Astrocyte (in vitro differentiated cells and primary cell): ENCODE measurements at regions not wholly inside any gene's neighbourhood (a gene's known extent, or its start where the extent isn't known, plus 50 kb on each side); places are given as distances from the start of the nearest gene placed in this dataset.
"Not testable (repeated sequence)": the region's sequence is repeated elsewhere in the genome, so short reads cannot be mapped to it uniquely, and the experiment has no call there.

Source experiments
- DNase-seq: peaks from one replicate; pipeline ENCODE4 v3.0.0-alpha.2; 2010; ENCODE audit warnings: low read depth
- FAIRE-seq: peaks from 2 replicates; lab custom pipeline; 2011; peaks lifted over from hg19 to GRCh38; lab: Jason Lieb, UNC
- H2AFZ ChIP-seq: 2 replicates; pipeline ENCODE4 v1.6.0; 2012; ENCODE audit warnings: low read depth, low read length, inconsistent platforms
- H3K27ac ChIP-seq: 2 replicates; pipeline ENCODE4 v1.5.1; 2011; ENCODE audit warnings: low read depth, low read length, inconsistent platforms
- H3K27me3 ChIP-seq: 2 replicates; pipeline ENCODE4 v1.6.0; 2011; ENCODE audit warnings: low read length, inconsistent platforms; ENCODE audit not compliant: insufficient read depth
- H3K36me3 ChIP-seq: 2 replicates; pipeline ENCODE4 v1.5.1; 2011; ENCODE audit warnings: low read length, inconsistent platforms; ENCODE audit not compliant: insufficient read depth
- H3K4me1 ChIP-seq: 2 replicates; pipeline ENCODE4 v1.5.1; 2011; ENCODE audit warnings: low read length, inconsistent platforms; ENCODE audit not compliant: insufficient read depth
- H3K4me2 ChIP-seq: 2 replicates; pipeline ENCODE4 v1.6.0; 2012; ENCODE audit warnings: low read length, inconsistent platforms
- H3K4me3 ChIP-seq: 2 replicates; pipeline ENCODE4 v1.5.1; 2011; ENCODE audit warnings: low read depth, mild to moderate bottlenecking, low read length, inconsistent platforms; ENCODE audit not compliant: insufficient read depth
- H3K79me2 ChIP-seq: 2 replicates; pipeline ENCODE4 v1.6.0; 2012; ENCODE audit warnings: mild to moderate bottlenecking, low read length, inconsistent platforms; ENCODE audit not compliant: insufficient read depth
- H3K9ac ChIP-seq: 2 replicates; pipeline ENCODE4 v1.6.0; 2012; ENCODE audit warnings: mild to moderate bottlenecking, low read length, inconsistent platforms
- H3K9me3 ChIP-seq: 2 replicates; pipeline ENCODE4 v1.5.1; 2012; ENCODE audit warnings: low read depth, mild to moderate bottlenecking, low read length, inconsistent platforms; ENCODE audit not compliant: insufficient read depth
- H4K20me1 ChIP-seq: 2 replicates; pipeline ENCODE4 v1.6.0; 2012; ENCODE audit warnings: low read length, inconsistent platforms; ENCODE audit not compliant: insufficient read depth
- H3K27ac Mint-ChIP-seq: one replicate; pipeline ENCODE4 v1.8.0; 2021; ENCODE audit warnings: mild to moderate bottlenecking, mixed read lengths; ENCODE audit not compliant: unreplicated experiment
- H3K27me3 Mint-ChIP-seq: one replicate; pipeline ENCODE4 v1.8.0; 2021; ENCODE audit warnings: low read depth, mixed read lengths; ENCODE audit not compliant: unreplicated experiment
- H3K36me3 Mint-ChIP-seq: one replicate; pipeline ENCODE4 v1.8.0; 2021; ENCODE audit warnings: low read depth, mixed read lengths; ENCODE audit not compliant: unreplicated experiment
- H3K4me1 Mint-ChIP-seq: one replicate; pipeline ENCODE4 v1.8.0; 2021; ENCODE audit warnings: low read depth, mixed read lengths; ENCODE audit not compliant: unreplicated experiment
- H3K4me3 Mint-ChIP-seq: one replicate; pipeline ENCODE4 v1.8.0; 2021; ENCODE audit warnings: mild to moderate bottlenecking, moderate library complexity, mixed read lengths; ENCODE audit not compliant: unreplicated experiment
- H3K9me3 Mint-ChIP-seq: one replicate; pipeline ENCODE4 v1.8.0; 2021; ENCODE audit warnings: mild to moderate bottlenecking, mixed read lengths; ENCODE audit not compliant: unreplicated experiment
- EZH2 ChIP-seq: IDR thresholded peaks from 2 replicates; pipeline ENCODE4 v1.6.1; 2012; ENCODE audit warnings: mild to moderate bottlenecking, low read length, inconsistent platforms; ENCODE audit not compliant: insufficient read depth
- TF ChIP-seq, protein P1 (sequence below): IDR thresholded peaks from 2 replicates; pipeline ENCODE4 v1.5.1; 2011; ENCODE audit warnings: low read depth, mild to moderate bottlenecking, inconsistent platforms, low read length, moderate library complexity; ENCODE audit not compliant: insufficient read depth

DNA sequence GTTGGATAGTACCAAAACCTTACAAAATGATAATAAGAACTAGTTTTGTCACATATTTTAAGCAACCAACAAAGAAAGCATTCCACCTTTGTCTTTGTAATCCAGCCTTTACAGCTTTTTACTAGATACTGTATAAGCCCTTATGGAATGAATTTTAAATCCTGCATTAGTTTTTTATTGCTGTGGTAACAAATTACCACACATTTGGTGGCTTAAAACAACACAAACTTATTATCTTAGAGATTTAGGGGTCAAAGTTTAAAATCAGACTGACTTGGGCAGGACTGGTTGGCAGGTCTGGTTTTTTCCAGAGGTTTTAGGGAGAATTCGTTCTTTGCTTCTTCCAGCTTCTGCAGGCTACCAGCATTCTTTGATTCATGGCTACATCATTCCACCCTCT lies 108.5 kb upstream of the NLGN1 start:
- Mint-ChIP-seq H3K36me3 (no peaks in the 10 kb centered on the region), H3K27me3 (no peaks in the 10 kb centered on the region), H3K4me1 (no peaks in the 10 kb centered on the region), H3K27ac (no peak overlapping the region), H3K9me3 (peaks cover 5% of the 10 kb centered on the region), H3K4me3 (no peak overlapping the region)
- H3K27ac ChIP-seq: no peak overlapping the region
- H3K4me1 ChIP-seq: no peaks in the 10 kb centered on the region
- no peak overlapping the region for H2AFZ ChIP-seq
- H3K9me3 ChIP-seq: no peaks in the 10 kb centered on the region
- no peaks in the 10 kb centered on the region for H4K20me1 ChIP-seq
- no peak overlapping the region for H3K4me2 ChIP-seq
- no peaks in the 10 kb centered on the region for H3K27me3 ChIP-seq
- H3K9ac ChIP-seq: no peak overlapping the region
- H3K4me3 ChIP-seq: no peak overlapping the region
- TF ChIP-seq, protein P1, sequence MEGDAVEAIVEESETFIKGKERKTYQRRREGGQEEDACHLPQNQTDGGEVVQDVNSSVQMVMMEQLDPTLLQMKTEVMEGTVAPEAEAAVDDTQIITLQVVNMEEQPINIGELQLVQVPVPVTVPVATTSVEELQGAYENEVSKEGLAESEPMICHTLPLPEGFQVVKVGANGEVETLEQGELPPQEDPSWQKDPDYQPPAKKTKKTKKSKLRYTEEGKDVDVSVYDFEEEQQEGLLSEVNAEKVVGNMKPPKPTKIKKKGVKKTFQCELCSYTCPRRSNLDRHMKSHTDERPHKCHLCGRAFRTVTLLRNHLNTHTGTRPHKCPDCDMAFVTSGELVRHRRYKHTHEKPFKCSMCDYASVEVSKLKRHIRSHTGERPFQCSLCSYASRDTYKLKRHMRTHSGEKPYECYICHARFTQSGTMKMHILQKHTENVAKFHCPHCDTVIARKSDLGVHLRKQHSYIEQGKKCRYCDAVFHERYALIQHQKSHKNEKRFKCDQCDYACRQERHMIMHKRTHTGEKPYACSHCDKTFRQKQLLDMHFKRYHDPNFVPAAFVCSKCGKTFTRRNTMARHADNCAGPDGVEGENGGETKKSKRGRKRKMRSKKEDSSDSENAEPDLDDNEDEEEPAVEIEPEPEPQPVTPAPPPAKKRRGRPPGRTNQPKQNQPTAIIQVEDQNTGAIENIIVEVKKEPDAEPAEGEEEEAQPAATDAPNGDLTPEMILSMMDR: no peak
- no peak for TF ChIP-seq EZH2
- H3K79me2 ChIP-seq: no peaks in the 10 kb centered on the region
- DNase-seq (no peak), FAIRE-seq (no peak)
- H3K36me3 ChIP-seq: no peaks in the 10 kb centered on the region

DNA sequence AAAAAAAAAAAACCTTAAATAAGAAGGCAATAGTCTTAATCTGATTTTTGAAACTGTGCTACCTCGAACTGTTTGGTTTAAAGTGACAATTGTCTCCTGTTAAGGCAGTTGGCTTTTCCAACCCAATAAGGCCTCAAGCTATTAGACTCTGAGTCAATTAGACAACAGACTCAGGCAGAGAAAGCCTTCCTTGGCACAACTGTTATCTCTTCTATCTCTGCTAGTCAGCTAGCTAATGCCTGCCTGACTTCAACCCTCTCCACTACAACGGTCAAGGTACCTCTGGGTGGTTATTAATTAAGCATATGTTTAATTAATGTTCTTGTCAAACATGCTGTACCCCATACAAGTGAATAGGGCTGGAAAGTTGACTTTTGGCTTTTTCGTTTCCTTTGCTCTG lies 110.2 kb upstream of the NLGN1 start:
- Mint-ChIP-seq H3K27me3 (no peaks in the 10 kb centered on the region), H3K9me3 (peaks cover 6% of the 10 kb centered on the region), H3K27ac (no peak overlapping the region), H3K36me3 (no peaks in the 10 kb centered on the region), H3K4me1 (no peaks in the 10 kb centered on the region), H3K4me3 (no peak overlapping the region)
- H3K9me3 ChIP-seq: no peaks in the 10 kb centered on the region
- no peak overlapping the region for H2AFZ ChIP-seq
- no peaks in the 10 kb centered on the region for H4K20me1 ChIP-seq
- DNase-seq (no peak), FAIRE-seq (no peak)
- no peak overlapping the region for H3K4me3 ChIP-seq
- H3K27me3 ChIP-seq: no peaks in the 10 kb centered on the region
- H3K9ac ChIP-seq: no peak overlapping the region
- no peak overlapping the region for H3K4me2 ChIP-seq
- no peaks in the 10 kb centered on the region for H3K36me3 ChIP-seq
- TF ChIP-seq, protein P1: no peak
- no peak for TF ChIP-seq EZH2
- H3K79me2 ChIP-seq: no peaks in the 10 kb centered on the region
- H3K27ac ChIP-seq: no peak overlapping the region
- H3K4me1 ChIP-seq: no peaks in the 10 kb centered on the region

DNA sequence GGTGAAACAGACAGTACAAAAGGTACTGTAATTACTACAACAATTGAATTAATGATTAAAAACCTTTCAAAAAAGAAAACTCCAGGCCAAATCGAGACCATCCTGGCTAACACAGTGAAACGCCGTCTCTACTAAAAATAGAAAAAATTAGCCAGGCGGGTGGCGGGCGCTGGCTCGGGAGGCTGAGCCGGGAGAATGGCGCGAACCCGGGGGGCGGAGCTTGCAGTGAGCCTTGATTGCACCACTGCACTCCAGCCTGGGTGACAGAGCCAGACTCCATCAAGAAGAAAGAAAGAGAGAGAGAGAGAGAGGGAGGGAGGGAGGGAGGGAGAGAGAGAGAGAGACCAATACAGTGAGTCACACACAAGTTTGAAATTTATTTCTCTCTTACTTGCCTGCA lies 111.0 kb upstream of the NLGN1 start:
- H3K27me3 ChIP-seq, H3K27ac ChIP-seq, H3K4me1 ChIP-seq, H4K20me1 ChIP-seq, H3K9me3 Mint-ChIP-seq, H3K27ac Mint-ChIP-seq, H3K9ac ChIP-seq, H3K4me1 Mint-ChIP-seq, H3K27me3 Mint-ChIP-seq, FAIRE-seq, H2AFZ ChIP-seq, H3K4me3 ChIP-seq, H3K36me3 Mint-ChIP-seq, H3K36me3 ChIP-seq, DNase-seq, H3K4me3 Mint-ChIP-seq, H3K79me2 ChIP-seq, H3K4me2 ChIP-seq, H3K9me3 ChIP-seq: not testable (repeated sequence)
